ENCODE measurements at regions not wholly inside any gene's neighbourhood (a gene's known extent, or its start where the extent isn't known, plus 50 kb on each side); places are given as distances from the start of the nearest gene placed in this dataset.

GRCh38 chr4:178344096-178344495 lies 901.9 kb upstream of the AGA start:
- H2AFZ ChIP-seq (ENCODE audit: low read depth, low read length) = no peak overlapping the region
- no peaks in the 10 kb centered on the region for H3K9me3 ChIP-seq (ENCODE audit: low read length)

DNA sequence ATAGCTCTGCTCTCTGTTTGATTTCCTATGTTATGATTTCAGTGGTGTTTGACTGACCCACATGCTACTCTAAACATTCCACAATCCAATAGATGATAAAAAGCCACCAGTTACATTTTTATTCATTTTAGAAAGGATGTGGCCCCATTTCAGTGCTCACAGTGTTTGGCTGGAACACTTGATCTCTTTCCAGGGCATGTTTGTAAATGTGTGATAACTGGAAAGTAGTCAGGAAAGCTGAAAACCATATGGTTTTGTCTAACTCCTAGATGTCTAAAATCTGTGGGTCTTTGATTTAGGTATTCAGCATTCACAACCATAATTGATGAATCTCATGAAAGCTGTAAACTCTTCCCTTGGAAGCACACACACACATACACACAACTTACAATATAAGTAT lies 904.9 kb upstream of the AGA start:
- Histone ChIP-seq H3K9me3 (ENCODE audit: low read length) (no peaks in the 10 kb centered on the region), H3K36me3 (ENCODE audit: insufficient read depth, low read length) (no peaks in the 10 kb centered on the region), H3K4me3 (ENCODE audit: low read length) (no peak overlapping the region)

More at GRCh38 chr4:178344096-178344495, 901.9 kb upstream of the AGA start:
- no peak overlapping the region for H3K4me3 ChIP-seq (ENCODE audit: low read length)
- H3K36me3 ChIP-seq (ENCODE audit: insufficient read depth, low read length) = no peaks in the 10 kb centered on the region
- no peaks in the 10 kb centered on the region for H3K27me3 ChIP-seq (ENCODE audit: insufficient read depth, low read length)
- H3K4me1 ChIP-seq (ENCODE audit: insufficient read depth, low read length) = no peaks in the 10 kb centered on the region

DNA sequence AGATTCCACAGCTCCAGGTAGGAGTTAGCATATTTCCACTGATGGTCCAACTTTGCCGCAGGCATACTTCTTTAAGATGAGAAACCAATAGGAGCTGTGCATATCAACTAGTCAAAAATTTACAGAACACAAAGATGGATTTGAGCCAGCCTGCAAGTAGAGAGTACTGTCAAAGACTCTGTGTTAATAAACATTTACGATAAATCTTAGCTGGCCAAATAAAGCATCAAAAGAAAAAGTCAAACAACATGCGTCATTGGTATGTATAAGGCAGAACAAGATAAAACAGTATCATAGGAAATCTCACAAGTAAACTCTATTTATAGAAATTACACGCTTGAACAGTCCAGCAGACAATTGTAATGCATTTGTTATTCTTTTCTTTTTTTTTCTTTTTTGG lies 907.4 kb upstream of the AGA start:
- H3K4me1 ChIP-seq (ENCODE audit: insufficient read depth, low read length) = no peaks in the 10 kb centered on the region
- H2AFZ ChIP-seq (ENCODE audit: low read depth, low read length) = no peak overlapping the region
- no peaks in the 10 kb centered on the region for H3K9me3 ChIP-seq (ENCODE audit: low read length)
- H3K27me3 ChIP-seq (ENCODE audit: insufficient read depth, low read length) = no peaks in the 10 kb centered on the region
- H3K4me3 ChIP-seq (ENCODE audit: low read length) = no peak overlapping the region
- H3K36me3 ChIP-seq (ENCODE audit: insufficient read depth, low read length) = no peaks in the 10 kb centered on the region

More for the DNA sequence above, 904.9 kb upstream of the AGA start:
- no peak overlapping the region for H2AFZ ChIP-seq (ENCODE audit: low read depth, low read length)
- no peaks in the 10 kb centered on the region for H3K27me3 ChIP-seq (ENCODE audit: insufficient read depth, low read length)
- no peaks in the 10 kb centered on the region for H3K4me1 ChIP-seq (ENCODE audit: insufficient read depth, low read length)

DNA sequence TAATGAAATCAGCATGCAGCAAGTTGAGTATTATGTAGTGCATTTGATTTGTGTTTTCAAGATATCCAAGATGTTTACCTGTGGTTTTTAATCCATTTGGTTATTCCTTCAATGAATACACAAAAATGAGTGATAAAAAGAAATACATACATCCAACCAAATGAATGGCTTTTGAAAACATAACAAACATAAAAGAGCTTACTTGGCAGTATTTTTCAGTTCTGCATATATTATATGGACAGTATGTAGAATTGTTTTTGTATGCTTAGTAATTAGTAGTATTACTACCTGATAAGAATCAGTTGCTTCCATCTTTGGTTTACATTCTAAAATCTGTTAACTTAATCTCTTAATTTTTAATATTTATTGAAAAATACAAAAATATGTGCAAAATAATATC lies 908.9 kb upstream of the AGA start:
- H3K4me1 ChIP-seq (ENCODE audit: insufficient read depth, low read length) = no peaks in the 10 kb centered on the region
- H2AFZ ChIP-seq (ENCODE audit: low read depth, low read length) = no peak overlapping the region
- H3K27me3 ChIP-seq (ENCODE audit: insufficient read depth, low read length) = no peaks in the 10 kb centered on the region
- H3K36me3 ChIP-seq (ENCODE audit: insufficient read depth, low read length) = no peaks in the 10 kb centered on the region
- no peaks in the 10 kb centered on the region for H3K9me3 ChIP-seq (ENCODE audit: low read length)
- H3K4me3 ChIP-seq (ENCODE audit: low read length) = no peak overlapping the region

- H3K4me3 ChIP-seq (ENCODE audit: low read length) = no peak overlapping the region
- H3K36me3 ChIP-seq (ENCODE audit: insufficient read depth, low read length) = no peaks in the 10 kb centered on the region
- H3K9me3 ChIP-seq (ENCODE audit: low read length) = no peaks in the 10 kb centered on the region
- no peaks in the 10 kb centered on the region for H3K27me3 ChIP-seq (ENCODE audit: insufficient read depth, low read length)
- no peaks in the 10 kb centered on the region for H3K4me1 ChIP-seq (ENCODE audit: insufficient read depth, low read length)
- no peak overlapping the region for H2AFZ ChIP-seq (ENCODE audit: low read depth, low read length)
Measured at GRCh38 chr4:178356725-178357124, 914.5 kb upstream of the AGA start.

- Histone ChIP-seq H3K36me3 (ENCODE audit: insufficient read depth, low read length) (no peaks in the 10 kb centered on the region), H3K4me3 (ENCODE audit: low read length) (no peak overlapping the region), H3K27me3 (ENCODE audit: insufficient read depth, low read length) (no peaks in the 10 kb centered on the region), H3K9me3 (ENCODE audit: low read length) (no peaks in the 10 kb centered on the region), H3K4me1 (ENCODE audit: insufficient read depth, low read length) (no peaks in the 10 kb centered on the region), H2AFZ (ENCODE audit: low read depth, low read length) (no peak overlapping the region)
Measured at GRCh38 chr4:178385481-178385880, 943.2 kb upstream of the AGA start.

DNA sequence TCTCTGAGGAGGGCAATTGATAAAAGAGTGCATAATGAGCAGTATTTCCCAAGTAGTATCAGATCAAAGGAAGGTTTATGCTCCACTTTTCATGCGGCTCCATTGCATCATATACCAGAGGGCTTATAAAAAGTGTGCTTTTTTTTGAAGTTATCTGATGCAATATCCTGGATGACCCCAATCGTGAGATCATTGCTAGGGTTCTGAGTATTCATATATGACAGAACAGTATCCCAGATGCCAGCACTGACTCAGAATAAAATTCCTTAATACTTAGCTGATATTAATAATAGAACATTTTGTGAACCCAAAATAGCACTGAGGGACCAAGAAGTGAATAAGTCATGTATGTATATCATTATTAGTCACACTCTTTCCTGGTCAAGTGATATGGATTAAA lies 945.5 kb upstream of the AGA start:
- Histone ChIP-seq H2AFZ (ENCODE audit: low read depth, low read length) (no peak overlapping the region), H3K9me3 (ENCODE audit: low read length) (no peaks in the 10 kb centered on the region), H3K4me1 (ENCODE audit: insufficient read depth, low read length) (no peaks in the 10 kb centered on the region), H3K4me3 (ENCODE audit: low read length) (no peak overlapping the region), H3K36me3 (ENCODE audit: insufficient read depth, low read length) (no peaks in the 10 kb centered on the region), H3K27me3 (ENCODE audit: insufficient read depth, low read length) (no peaks in the 10 kb centered on the region)

DNA sequence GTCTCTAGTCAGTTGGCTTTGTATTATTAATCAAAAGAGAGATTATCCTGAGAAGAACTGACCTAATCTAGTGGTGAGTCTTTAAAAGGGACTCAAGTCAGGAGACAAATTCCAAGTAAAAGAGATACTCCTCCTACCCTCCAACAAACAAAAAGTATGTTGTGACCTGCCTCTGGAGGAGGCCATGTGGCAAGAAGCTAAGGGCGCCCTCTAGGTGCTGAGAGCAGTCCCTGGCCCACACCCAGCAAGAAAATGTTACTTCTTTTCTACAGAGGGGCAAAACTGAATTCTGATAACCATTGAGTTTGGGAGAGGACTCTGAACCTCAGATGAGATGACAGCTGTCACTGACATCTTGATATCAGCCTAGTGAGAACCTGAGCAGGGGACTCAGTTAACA lies 953.6 kb upstream of the AGA start:
- Histone ChIP-seq H3K27me3 (ENCODE audit: insufficient read depth, low read length) (no peaks in the 10 kb centered on the region), H3K9me3 (ENCODE audit: low read length) (no peaks in the 10 kb centered on the region), H3K36me3 (ENCODE audit: insufficient read depth, low read length) (no peaks in the 10 kb centered on the region), H3K4me1 (ENCODE audit: insufficient read depth, low read length) (no peaks in the 10 kb centered on the region), H3K4me3 (ENCODE audit: low read length) (no peak overlapping the region), H2AFZ (ENCODE audit: low read depth, low read length) (no peak overlapping the region)

DNA sequence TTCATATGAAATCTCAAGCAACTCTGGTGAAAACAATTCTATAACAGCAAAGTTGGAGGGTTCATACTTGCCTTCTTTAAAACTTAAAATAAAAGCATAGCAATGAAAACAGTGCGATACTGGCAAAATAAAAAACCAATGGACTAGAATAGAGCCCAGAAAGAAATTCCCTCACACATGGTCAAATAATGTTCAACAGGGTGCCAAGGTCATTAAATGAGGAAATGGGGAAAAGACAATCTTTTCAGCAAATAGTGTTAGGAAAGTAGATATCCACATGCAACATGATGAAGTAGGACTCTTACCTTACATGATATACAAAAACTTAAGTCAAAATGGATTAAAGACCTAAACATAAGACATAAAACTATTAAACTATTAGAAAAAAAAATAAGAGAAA lies 970.2 kb upstream of the AGA start:
- H3K4me3 ChIP-seq (ENCODE audit: low read length) = no peak overlapping the region
- H3K27me3 ChIP-seq (ENCODE audit: insufficient read depth, low read length) = no peaks in the 10 kb centered on the region
- H3K4me1 ChIP-seq (ENCODE audit: insufficient read depth, low read length) = no peaks in the 10 kb centered on the region
- H3K9me3 ChIP-seq (ENCODE audit: low read length) = no peaks in the 10 kb centered on the region
- no peaks in the 10 kb centered on the region for H3K36me3 ChIP-seq (ENCODE audit: insufficient read depth, low read length)
- no peak overlapping the region for H2AFZ ChIP-seq (ENCODE audit: low read depth, low read length)

- Histone ChIP-seq H3K4me1 (ENCODE audit: insufficient read depth, low read length) (no peaks in the 10 kb centered on the region), H2AFZ (ENCODE audit: low read depth, low read length) (no peak overlapping the region), H3K36me3 (ENCODE audit: insufficient read depth, low read length) (no peaks in the 10 kb centered on the region), H3K4me3 (ENCODE audit: low read length) (no peak overlapping the region), H3K27me3 (ENCODE audit: insufficient read depth, low read length) (no peaks in the 10 kb centered on the region), H3K9me3 (ENCODE audit: low read length) (no peaks in the 10 kb centered on the region)
Measured at GRCh38 chr4:178414042-178414441, 971.8 kb upstream of the AGA start.

- no peaks in the 10 kb centered on the region for H3K36me3 ChIP-seq (ENCODE audit: insufficient read depth, low read length)
- H3K9me3 ChIP-seq (ENCODE audit: low read length) = no peaks in the 10 kb centered on the region
- no peak overlapping the region for H2AFZ ChIP-seq (ENCODE audit: low read depth, low read length)
- no peaks in the 10 kb centered on the region for H3K27me3 ChIP-seq (ENCODE audit: insufficient read depth, low read length)
- H3K4me3 ChIP-seq (ENCODE audit: low read length) = no peak overlapping the region
- H3K4me1 ChIP-seq (ENCODE audit: insufficient read depth, low read length) = no peaks in the 10 kb centered on the region
Measured at GRCh38 chr4:178414881-178415446, 972.7 kb upstream of the AGA start.

- no peak overlapping the region for H3K4me3 ChIP-seq (ENCODE audit: low read length)
- H3K27me3 ChIP-seq (ENCODE audit: insufficient read depth, low read length) = no peaks in the 10 kb centered on the region
- H3K9me3 ChIP-seq (ENCODE audit: low read length) = no peaks in the 10 kb centered on the region
- H3K36me3 ChIP-seq (ENCODE audit: insufficient read depth, low read length) = no peaks in the 10 kb centered on the region
- no peaks in the 10 kb centered on the region for H3K4me1 ChIP-seq (ENCODE audit: insufficient read depth, low read length)
- H2AFZ ChIP-seq (ENCODE audit: low read depth, low read length) = no peak overlapping the region
Measured at GRCh38 chr4:178415925-178416324, 973.7 kb upstream of the AGA start.

- H3K4me1 ChIP-seq (ENCODE audit: insufficient read depth, low read length) = no peaks in the 10 kb centered on the region
- no peak overlapping the region for H2AFZ ChIP-seq (ENCODE audit: low read depth, low read length)
- no peaks in the 10 kb centered on the region for H3K9me3 ChIP-seq (ENCODE audit: low read length)
- H3K27me3 ChIP-seq (ENCODE audit: insufficient read depth, low read length) = no peaks in the 10 kb centered on the region
- no peaks in the 10 kb centered on the region for H3K36me3 ChIP-seq (ENCODE audit: insufficient read depth, low read length)
- H3K4me3 ChIP-seq (ENCODE audit: low read length) = no peak overlapping the region
Measured at GRCh38 chr4:178423366-178423765, 981.1 kb upstream of the AGA start.

DNA sequence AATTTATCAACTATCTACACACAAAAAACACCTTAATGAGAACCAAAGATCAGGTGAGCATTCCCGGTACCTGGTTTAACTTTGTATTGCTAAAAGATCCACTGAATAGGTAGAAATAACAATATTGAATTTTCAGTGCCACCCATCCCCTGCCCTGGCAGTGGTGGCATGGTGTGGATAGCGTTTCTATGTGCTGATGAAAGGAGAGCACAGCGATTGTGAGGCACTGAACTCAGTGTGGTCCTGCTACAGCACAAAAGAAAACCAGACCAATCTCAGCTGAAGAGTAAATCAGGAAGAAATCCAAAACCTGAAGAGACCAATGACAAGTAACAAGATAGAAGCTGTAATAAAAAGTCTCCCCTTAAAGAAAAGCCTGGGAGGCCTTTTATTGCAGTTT lies 984.6 kb upstream of the AGA start:
- Histone ChIP-seq H3K4me3 (ENCODE audit: low read length) (no peak overlapping the region), H3K36me3 (ENCODE audit: insufficient read depth, low read length) (no peaks in the 10 kb centered on the region), H3K9me3 (ENCODE audit: low read length) (no peaks in the 10 kb centered on the region), H3K27me3 (ENCODE audit: insufficient read depth, low read length) (no peaks in the 10 kb centered on the region), H2AFZ (ENCODE audit: low read depth, low read length) (no peak overlapping the region), H3K4me1 (ENCODE audit: insufficient read depth, low read length) (no peaks in the 10 kb centered on the region)

All from neuron (in vitro differentiated cells).